ENCODE measurements at regions not wholly inside any gene's neighbourhood (a gene's known extent, or its start where the extent isn't known, plus 50 kb on each side); places are given as distances from the start of the nearest gene placed in this dataset.

GRCh38 chr15:62807539-62808130, 234.9 kb upstream of the TPM1 start:
- Histone ChIP-seq H3K27me3 (ENCODE audit: insufficient read depth, low read length) (no peaks in the 10 kb centered on the region), H3K4me1 (ENCODE audit: insufficient read depth, low read length) (peaks cover 12% of the 10 kb centered on the region), H3K4me3 (ENCODE audit: insufficient read depth, low read depth, low read length) (no peak overlapping the region), H2AFZ (ENCODE audit: low read depth, low read length) (no peak overlapping the region), H3K9ac (ENCODE audit: low read length) (no peak overlapping the region), H3K27ac (ENCODE audit: low read depth, low read length) (no peak overlapping the region), H3K79me2 (ENCODE audit: insufficient read depth, low read length) (no peaks in the 10 kb centered on the region), H3K36me3 (ENCODE audit: insufficient read depth, low read length) (no peaks in the 10 kb centered on the region), H3K4me2 (ENCODE audit: low read length) (no peak overlapping the region), H3K9me3 (ENCODE audit: insufficient read depth, low read depth, low read length) (no peaks in the 10 kb centered on the region), H4K20me1 (ENCODE audit: insufficient read depth, low read length) (no peaks in the 10 kb centered on the region)
- Mint-ChIP-seq H3K9me3 (ENCODE audit: unreplicated experiment) (no peaks in the 10 kb centered on the region), H3K4me1 (ENCODE audit: low read depth, unreplicated experiment) (peaks cover 23% of the 10 kb centered on the region), H3K27ac (ENCODE audit: unreplicated experiment) (no peak overlapping the region), H3K4me3 (ENCODE audit: unreplicated experiment) (no peak overlapping the region), H3K27me3 (ENCODE audit: low read depth, unreplicated experiment) (no peaks in the 10 kb centered on the region), H3K36me3 (ENCODE audit: low read depth, unreplicated experiment) (peaks cover 25% of the 10 kb centered on the region)
- DNase-seq (ENCODE audit: low read depth) (no peak), FAIRE-seq (no peak)
- TF ChIP-seq EZH2 (IDR thresholded peaks at IDR 0.05; ENCODE audit: insufficient read depth, low read length): no peak
- no peak for TF ChIP-seq CTCF (IDR thresholded peaks at IDR 0.05; ENCODE audit: insufficient read depth, low read depth, low read length)

GRCh38 chr15:62809115-62809967, 233.2 kb upstream of the TPM1 start:
- H2AFZ ChIP-seq (ENCODE audit: low read depth, low read length): no peak overlapping the region
- no peaks in the 10 kb centered on the region for H4K20me1 ChIP-seq (ENCODE audit: insufficient read depth, low read length)
- H3K27me3 Mint-ChIP-seq (ENCODE audit: low read depth, unreplicated experiment): no peaks in the 10 kb centered on the region
- no peaks in the 10 kb centered on the region for H3K79me2 ChIP-seq (ENCODE audit: insufficient read depth, low read length)
- FAIRE-seq (no peak), DNase-seq (ENCODE audit: low read depth) (peak; percentile 60)
- H3K4me3 ChIP-seq (ENCODE audit: insufficient read depth, low read depth, low read length): no peak overlapping the region
- H3K36me3 ChIP-seq (ENCODE audit: insufficient read depth, low read length): peaks cover 3% of the 10 kb centered on the region
- peaks cover 20% of the 10 kb centered on the region for H3K4me1 Mint-ChIP-seq (ENCODE audit: low read depth, unreplicated experiment)
- peaks cover 25% of the 10 kb centered on the region for H3K36me3 Mint-ChIP-seq (ENCODE audit: low read depth, unreplicated experiment)
- H3K27me3 ChIP-seq (ENCODE audit: insufficient read depth, low read length): no peaks in the 10 kb centered on the region
- no peak overlapping the region for H3K4me3 Mint-ChIP-seq (ENCODE audit: unreplicated experiment)
- no peak for TF ChIP-seq EZH2 (IDR thresholded peaks at IDR 0.05; ENCODE audit: insufficient read depth, low read length)
- TF ChIP-seq CTCF (IDR thresholded peaks at IDR 0.05; ENCODE audit: insufficient read depth, low read depth, low read length): no peak
- no peaks in the 10 kb centered on the region for H3K9me3 ChIP-seq (ENCODE audit: insufficient read depth, low read depth, low read length)
- no peak overlapping the region for H3K4me2 ChIP-seq (ENCODE audit: low read length)
- H3K9me3 Mint-ChIP-seq (ENCODE audit: unreplicated experiment): no peaks in the 10 kb centered on the region
- peaks cover 12% of the 10 kb centered on the region for H3K4me1 ChIP-seq (ENCODE audit: insufficient read depth, low read length)
- no peak overlapping the region for H3K27ac ChIP-seq (ENCODE audit: low read depth, low read length)
- H3K27ac Mint-ChIP-seq (ENCODE audit: unreplicated experiment): peak overlapping the region; percentile 6
- no peak overlapping the region for H3K9ac ChIP-seq (ENCODE audit: low read length)

- Histone ChIP-seq H3K27me3 (ENCODE audit: insufficient read depth, low read length) (no peaks in the 10 kb centered on the region), H3K9ac (ENCODE audit: low read length) (no peak overlapping the region), H3K4me2 (ENCODE audit: low read length) (no peak overlapping the region), H3K36me3 (ENCODE audit: insufficient read depth, low read length) (peaks cover 3% of the 10 kb centered on the region), H3K4me1 (ENCODE audit: insufficient read depth, low read length) (peaks cover 12% of the 10 kb centered on the region), H3K79me2 (ENCODE audit: insufficient read depth, low read length) (no peaks in the 10 kb centered on the region), H3K27ac (ENCODE audit: low read depth, low read length) (no peak overlapping the region), H3K9me3 (ENCODE audit: insufficient read depth, low read depth, low read length) (no peaks in the 10 kb centered on the region), H2AFZ (ENCODE audit: low read depth, low read length) (no peak overlapping the region), H3K4me3 (ENCODE audit: insufficient read depth, low read depth, low read length) (no peak overlapping the region), H4K20me1 (ENCODE audit: insufficient read depth, low read length) (no peaks in the 10 kb centered on the region)
- no peaks in the 10 kb centered on the region for H3K9me3 Mint-ChIP-seq (ENCODE audit: unreplicated experiment)
- no peak for TF ChIP-seq CTCF (IDR thresholded peaks at IDR 0.05; ENCODE audit: insufficient read depth, low read depth, low read length)
- TF ChIP-seq EZH2 (IDR thresholded peaks at IDR 0.05; ENCODE audit: insufficient read depth, low read length): no peak
- no peak overlapping the region for H3K4me3 Mint-ChIP-seq (ENCODE audit: unreplicated experiment)
- FAIRE-seq: no peak
- H3K4me1 Mint-ChIP-seq (ENCODE audit: low read depth, unreplicated experiment): peaks cover 22% of the 10 kb centered on the region
- no peak for DNase-seq (ENCODE audit: low read depth)
- no peaks in the 10 kb centered on the region for H3K27me3 Mint-ChIP-seq (ENCODE audit: low read depth, unreplicated experiment)
- H3K36me3 Mint-ChIP-seq (ENCODE audit: low read depth, unreplicated experiment): peaks cover 25% of the 10 kb centered on the region
- H3K27ac Mint-ChIP-seq (ENCODE audit: unreplicated experiment): no peak overlapping the region
Observed at GRCh38 chr15:62809968-62810260, 232.6 kb upstream of the TPM1 start.
